ENCODE measurements at regions not wholly inside any gene's neighbourhood (a gene's known extent, or its start where the extent isn't known, plus 50 kb on each side); places are given as distances from the start of the nearest gene placed in this dataset.

DNA sequence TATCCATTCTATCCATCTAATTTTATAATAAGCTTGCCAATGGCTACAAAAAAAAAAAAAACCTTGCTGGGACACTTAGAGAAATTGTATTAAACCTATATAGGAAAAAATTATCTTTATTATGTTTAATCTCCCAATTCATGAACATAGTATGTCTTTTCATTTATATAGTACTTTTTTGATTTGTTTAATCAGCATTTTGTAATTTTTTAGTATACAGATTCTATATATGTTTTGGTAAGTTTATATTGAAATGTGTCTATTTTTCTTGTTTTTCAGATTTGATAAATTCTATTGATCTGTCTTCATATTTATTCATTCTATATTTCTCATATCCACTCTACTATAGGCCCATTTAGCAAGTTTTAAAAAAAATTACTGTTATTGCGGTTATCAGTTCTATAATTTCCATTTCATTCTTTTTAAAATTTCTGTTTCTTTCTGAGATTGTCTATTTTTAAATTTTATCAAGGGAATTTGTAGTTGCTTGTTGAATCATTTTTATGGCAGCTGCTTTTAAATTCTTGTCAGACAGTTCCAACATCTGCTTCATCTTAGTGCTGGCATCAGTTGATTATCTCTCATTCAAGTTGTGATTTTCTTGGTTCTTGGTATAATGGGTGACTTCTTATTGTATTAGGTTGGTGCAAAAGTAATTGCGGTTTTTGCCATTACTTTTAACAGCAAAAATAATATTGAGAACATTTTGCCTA is 170.1 kb upstream of the S1PR3 start:
- no peak overlapping the region for H2AFZ ChIP-seq (ENCODE audit: low read depth, low read length)
- H3K4me2 ChIP-seq (ENCODE audit: low read length), result no peak overlapping the region
- H3K4me3 ChIP-seq (ENCODE audit: low read length), result no peak overlapping the region
- H3K27me3 ChIP-seq (ENCODE audit: low read depth, low read length), result peaks cover 25% of the 10 kb centered on the region
- no peaks in the 10 kb centered on the region for H4K20me1 ChIP-seq (ENCODE audit: insufficient read depth, low read length)
- no peak overlapping the region for H3K9ac ChIP-seq (ENCODE audit: low read length)
- no peak for TF ChIP-seq EZH2phosphoT487 (IDR thresholded peaks at IDR 0.05; ENCODE audit: low read depth)
- TF ChIP-seq, protein P1, sequence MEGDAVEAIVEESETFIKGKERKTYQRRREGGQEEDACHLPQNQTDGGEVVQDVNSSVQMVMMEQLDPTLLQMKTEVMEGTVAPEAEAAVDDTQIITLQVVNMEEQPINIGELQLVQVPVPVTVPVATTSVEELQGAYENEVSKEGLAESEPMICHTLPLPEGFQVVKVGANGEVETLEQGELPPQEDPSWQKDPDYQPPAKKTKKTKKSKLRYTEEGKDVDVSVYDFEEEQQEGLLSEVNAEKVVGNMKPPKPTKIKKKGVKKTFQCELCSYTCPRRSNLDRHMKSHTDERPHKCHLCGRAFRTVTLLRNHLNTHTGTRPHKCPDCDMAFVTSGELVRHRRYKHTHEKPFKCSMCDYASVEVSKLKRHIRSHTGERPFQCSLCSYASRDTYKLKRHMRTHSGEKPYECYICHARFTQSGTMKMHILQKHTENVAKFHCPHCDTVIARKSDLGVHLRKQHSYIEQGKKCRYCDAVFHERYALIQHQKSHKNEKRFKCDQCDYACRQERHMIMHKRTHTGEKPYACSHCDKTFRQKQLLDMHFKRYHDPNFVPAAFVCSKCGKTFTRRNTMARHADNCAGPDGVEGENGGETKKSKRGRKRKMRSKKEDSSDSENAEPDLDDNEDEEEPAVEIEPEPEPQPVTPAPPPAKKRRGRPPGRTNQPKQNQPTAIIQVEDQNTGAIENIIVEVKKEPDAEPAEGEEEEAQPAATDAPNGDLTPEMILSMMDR (IDR thresholded peaks at IDR 0.05; ENCODE audit: low read depth, low read length), result no peak
- no peaks in the 10 kb centered on the region for H3K79me2 ChIP-seq (ENCODE audit: low read length)
- H3K9me3 ChIP-seq (ENCODE audit: insufficient read depth, low read length), result no peaks in the 10 kb centered on the region
- H3K27ac ChIP-seq (ENCODE audit: low read length), result no peak overlapping the region
- H3K4me1 ChIP-seq (ENCODE audit: low read length), result no peaks in the 10 kb centered on the region
- no peaks in the 10 kb centered on the region for H3K36me3 ChIP-seq (replicated peaks; ENCODE audit: low read depth, low read length)

DNA sequence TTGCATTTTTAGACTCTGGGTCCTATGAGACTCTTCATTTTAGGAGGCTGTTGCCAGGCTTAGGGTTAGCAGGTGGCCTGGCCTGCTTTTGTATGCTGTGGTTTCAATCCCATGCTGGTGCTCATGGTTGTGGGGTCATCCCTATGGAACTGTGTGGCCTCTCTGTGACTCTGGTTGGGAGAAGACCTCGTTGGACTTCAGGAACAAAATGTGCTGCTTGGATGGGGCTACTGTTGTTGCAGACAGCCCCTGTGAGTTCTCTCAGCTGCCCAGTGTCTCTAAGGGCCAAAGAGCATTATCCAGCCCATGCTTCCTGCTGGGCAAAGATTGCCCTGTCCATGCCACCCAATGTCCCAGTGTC is 169.5 kb upstream of the S1PR3 start:
- H3K79me2 ChIP-seq (ENCODE audit: low read length), result no peaks in the 10 kb centered on the region
- H3K36me3 ChIP-seq (replicated peaks; ENCODE audit: low read depth, low read length), result no peaks in the 10 kb centered on the region
- H2AFZ ChIP-seq (ENCODE audit: low read depth, low read length), result no peak overlapping the region
- H3K27ac ChIP-seq (ENCODE audit: low read length), result no peak overlapping the region
- H3K9me3 ChIP-seq (ENCODE audit: insufficient read depth, low read length), result no peaks in the 10 kb centered on the region
- TF ChIP-seq EZH2phosphoT487 (IDR thresholded peaks at IDR 0.05; ENCODE audit: low read depth), result no peak
- TF ChIP-seq, protein P1 (IDR thresholded peaks at IDR 0.05; ENCODE audit: low read depth, low read length), result no peak
- H3K4me3 ChIP-seq (ENCODE audit: low read length), result no peak overlapping the region
- H4K20me1 ChIP-seq (ENCODE audit: insufficient read depth, low read length), result no peaks in the 10 kb centered on the region
- H3K9ac ChIP-seq (ENCODE audit: low read length), result no peak overlapping the region
- no peaks in the 10 kb centered on the region for H3K4me1 ChIP-seq (ENCODE audit: low read length)
- H3K27me3 ChIP-seq (ENCODE audit: low read depth, low read length), result peaks cover 30% of the 10 kb centered on the region
- no peak overlapping the region for H3K4me2 ChIP-seq (ENCODE audit: low read length)

DNA sequence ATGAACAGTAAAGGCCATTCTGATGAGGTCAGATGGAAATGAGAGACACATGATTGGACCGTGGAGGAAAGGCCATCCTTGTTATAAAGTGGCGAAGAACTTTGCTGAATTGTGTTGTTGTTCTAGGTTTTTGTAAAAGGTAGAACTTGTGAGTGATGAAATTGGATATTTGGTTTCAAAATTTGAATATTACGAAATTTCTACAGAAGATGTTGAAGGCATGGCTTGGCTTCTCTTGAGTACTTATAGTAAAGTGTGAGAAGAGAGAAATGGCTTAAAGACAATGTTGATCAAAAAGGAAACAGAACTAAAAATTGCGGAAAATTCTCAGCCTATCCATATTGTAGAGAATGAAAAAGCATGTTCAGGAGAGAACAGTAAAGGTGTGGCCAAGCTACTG is 166.6 kb upstream of the S1PR3 start:
- no peaks in the 10 kb centered on the region for H3K4me1 ChIP-seq (ENCODE audit: low read length)
- no peaks in the 10 kb centered on the region for H3K36me3 ChIP-seq (replicated peaks; ENCODE audit: low read depth, low read length)
- H2AFZ ChIP-seq (ENCODE audit: low read depth, low read length), result no peak overlapping the region
- H3K9ac ChIP-seq (ENCODE audit: low read length), result no peak overlapping the region
- H3K4me2 ChIP-seq (ENCODE audit: low read length), result no peak overlapping the region
- no peak overlapping the region for H3K4me3 ChIP-seq (ENCODE audit: low read length)
- H3K27me3 ChIP-seq (ENCODE audit: low read depth, low read length), result peaks cover 59% of the 10 kb centered on the region
- H3K9me3 ChIP-seq (ENCODE audit: insufficient read depth, low read length), result no peaks in the 10 kb centered on the region
- no peak overlapping the region for H3K27ac ChIP-seq (ENCODE audit: low read length)
- H4K20me1 ChIP-seq (ENCODE audit: insufficient read depth, low read length), result no peaks in the 10 kb centered on the region
- no peaks in the 10 kb centered on the region for H3K79me2 ChIP-seq (ENCODE audit: low read length)
- no peak for TF ChIP-seq EZH2phosphoT487 (IDR thresholded peaks at IDR 0.05; ENCODE audit: low read depth)
- TF ChIP-seq, protein P1 (IDR thresholded peaks at IDR 0.05; ENCODE audit: low read depth, low read length), result no peak

DNA sequence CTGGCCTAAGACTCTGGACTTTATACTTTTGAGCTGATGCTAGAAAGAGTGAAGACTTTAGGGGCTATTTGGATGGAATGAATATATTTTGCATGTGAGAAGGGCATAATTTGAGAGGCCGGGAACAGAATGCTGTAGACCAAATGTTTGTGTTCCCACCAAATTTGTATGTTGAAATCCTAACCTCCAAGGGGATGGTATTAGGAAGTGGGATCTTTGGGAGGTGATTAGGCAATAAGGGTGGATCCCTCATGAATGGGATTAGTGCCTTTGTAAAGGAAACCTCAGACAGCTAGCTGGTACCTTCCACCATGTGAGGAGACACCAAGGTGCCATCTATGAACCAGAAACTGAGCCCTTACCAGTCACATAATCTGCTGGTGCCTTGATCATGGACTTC is 165.1 kb upstream of the S1PR3 start:
- Histone ChIP-seq H3K4me3 (ENCODE audit: low read length) (no peak overlapping the region), H4K20me1 (ENCODE audit: insufficient read depth, low read length) (no peaks in the 10 kb centered on the region), H3K9ac (ENCODE audit: low read length) (no peak overlapping the region), H2AFZ (ENCODE audit: low read depth, low read length) (no peak overlapping the region), H3K4me2 (ENCODE audit: low read length) (no peak overlapping the region), H3K36me3 (replicated peaks; ENCODE audit: low read depth, low read length) (no peaks in the 10 kb centered on the region), H3K4me1 (ENCODE audit: low read length) (peaks cover under 1% of the 10 kb centered on the region; the same call in 1 of the 2 replicates), H3K9me3 (ENCODE audit: insufficient read depth, low read length) (no peaks in the 10 kb centered on the region), H3K27ac (ENCODE audit: low read length) (no peak overlapping the region), H3K27me3 (ENCODE audit: low read depth, low read length) (peaks cover 70% of the 10 kb centered on the region), H3K79me2 (ENCODE audit: low read length) (no peaks in the 10 kb centered on the region)
- TF ChIP-seq EZH2phosphoT487 (IDR thresholded peaks at IDR 0.05; ENCODE audit: low read depth), result no peak
- TF ChIP-seq, protein P1 (IDR thresholded peaks at IDR 0.05; ENCODE audit: low read depth, low read length), result no peak
